Activated T-helper 9 cell treated with anti-CD3 and anti-CD28 coated beads, Interleukin-2, amount 50 U/mL, for 16 hours (primary cell): ENCODE measurements at regions not wholly inside any gene's neighbourhood (a gene's known extent, or its start where the extent isn't known, plus 50 kb on each side); places are given as distances from the start of the nearest gene placed in this dataset.

Experiments used
- DNase-seq: peaks from one replicate; pipeline ENCODE4 v3.0.0-alpha.2; 2020; ENCODE audit warnings: low read depth

- no peak for DNase-seq
Observed at GRCh38 chr14:22513066-22513812, 75.8 kb downstream of the DAD1 start.

DNA sequence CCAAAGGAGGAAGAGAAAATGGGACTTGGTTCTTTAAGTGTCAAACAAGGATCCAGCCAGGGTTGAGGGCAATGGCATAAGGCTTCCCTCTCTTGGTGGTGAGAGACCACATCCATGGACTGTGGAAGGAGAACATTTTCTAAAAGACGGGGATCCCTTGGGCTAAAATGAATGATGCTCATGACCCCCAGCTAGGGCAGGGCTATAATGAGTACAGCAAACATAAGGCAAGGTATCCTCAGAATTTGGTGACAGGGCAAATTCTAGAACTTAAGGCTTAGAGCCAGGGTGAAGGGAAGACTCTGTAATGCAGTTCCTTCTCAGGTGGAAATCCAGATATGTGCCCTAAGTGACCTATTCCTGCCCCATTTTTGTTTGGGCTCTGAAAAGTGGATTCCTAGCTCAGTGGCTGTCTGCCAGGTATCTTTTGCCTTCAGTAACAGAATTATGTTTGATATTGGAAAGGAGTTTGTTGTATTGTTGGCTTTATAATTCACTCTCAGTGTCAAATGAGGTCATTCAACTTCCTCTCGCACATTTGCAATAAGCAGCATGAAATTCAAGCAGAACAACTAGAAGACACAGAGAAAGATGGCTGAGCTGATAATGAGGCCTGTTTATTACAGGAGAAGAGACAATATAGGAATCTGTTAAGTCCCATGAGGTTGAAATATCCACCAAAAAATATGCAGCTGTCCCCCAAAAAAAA lies 76.8 kb downstream of the DAD1 start:
- no peak for DNase-seq

- DNase-seq, result no peak
Observed at GRCh38 chr14:22510527-22511110, 78.4 kb downstream of the DAD1 start.

- DNase-seq, result no peak
Observed at GRCh38 chr14:22509751-22510300, 79.2 kb downstream of the DAD1 start.

DNA sequence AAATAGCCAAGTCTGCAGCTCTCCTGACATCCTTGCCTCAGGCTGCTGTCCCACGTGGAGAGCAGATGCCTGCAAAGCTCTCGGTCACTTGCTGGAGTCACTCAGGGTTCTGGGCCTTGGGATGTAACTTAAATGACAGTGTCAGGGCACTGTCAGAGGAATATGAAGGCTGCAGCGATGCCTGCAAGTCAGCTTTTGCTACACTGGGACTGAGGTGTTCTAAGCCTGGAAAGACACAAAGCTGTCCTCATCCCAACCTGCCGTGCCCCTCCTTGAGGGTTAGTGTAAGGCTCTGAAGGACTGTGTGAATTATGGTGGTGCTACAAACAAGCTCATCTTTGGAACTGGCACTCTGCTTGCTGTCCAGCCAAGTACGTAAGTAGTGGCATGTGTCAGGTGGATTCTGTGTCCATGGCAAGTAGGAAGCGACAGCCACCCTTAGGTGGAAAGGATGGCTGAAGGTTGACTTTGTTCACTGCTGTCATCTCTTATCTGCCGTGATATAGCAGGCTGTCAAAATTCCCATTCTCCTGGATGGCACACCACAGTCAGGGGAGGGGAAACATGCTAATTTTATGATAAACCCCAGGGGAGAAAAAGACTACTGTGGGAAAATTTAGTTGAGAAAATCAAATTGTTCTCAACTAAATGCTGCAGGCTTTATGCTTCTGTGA lies 79.9 kb downstream of the DAD1 start:
- DNase-seq, result no peak

DNA sequence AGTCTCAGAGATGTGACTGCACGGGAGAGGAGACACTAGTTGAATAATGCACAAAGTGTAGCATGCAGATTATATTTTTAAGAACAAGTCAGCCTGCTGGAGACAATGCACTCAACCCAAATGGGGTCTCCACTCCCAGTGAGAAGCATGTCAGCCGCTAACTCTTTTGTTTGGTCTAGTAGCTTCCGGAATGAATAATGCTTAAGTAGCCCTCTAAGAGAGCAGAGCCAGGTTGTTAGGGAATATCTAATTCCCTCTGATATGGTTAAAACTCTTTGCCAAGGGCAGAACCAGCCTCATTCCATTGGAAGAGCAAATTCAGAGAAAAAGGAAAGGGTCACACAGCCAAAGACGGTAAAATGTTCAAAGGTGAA lies 80.4 kb downstream of the DAD1 start:
- no peak for DNase-seq

- DNase-seq, result no peak
Observed at GRCh38 chr14:22508150-22508457, 80.9 kb downstream of the DAD1 start.

- DNase-seq, result no peak
Observed at GRCh38 chr14:22506778-22507351, 82.2 kb downstream of the DAD1 start.

- DNase-seq, result no peak
Observed at GRCh38 chr14:22506378-22506710, 82.7 kb downstream of the DAD1 start.

- DNase-seq, result no peak
Observed at GRCh38 chr14:22505697-22506377, 83.2 kb downstream of the DAD1 start.

- no peak for DNase-seq
Observed at GRCh38 chr14:22505309-22505696, 83.7 kb downstream of the DAD1 start.

GRCh38 chr14:22502551-22502950 lies 86.5 kb downstream of the DAD1 start:
- DNase-seq, result no peak

DNA sequence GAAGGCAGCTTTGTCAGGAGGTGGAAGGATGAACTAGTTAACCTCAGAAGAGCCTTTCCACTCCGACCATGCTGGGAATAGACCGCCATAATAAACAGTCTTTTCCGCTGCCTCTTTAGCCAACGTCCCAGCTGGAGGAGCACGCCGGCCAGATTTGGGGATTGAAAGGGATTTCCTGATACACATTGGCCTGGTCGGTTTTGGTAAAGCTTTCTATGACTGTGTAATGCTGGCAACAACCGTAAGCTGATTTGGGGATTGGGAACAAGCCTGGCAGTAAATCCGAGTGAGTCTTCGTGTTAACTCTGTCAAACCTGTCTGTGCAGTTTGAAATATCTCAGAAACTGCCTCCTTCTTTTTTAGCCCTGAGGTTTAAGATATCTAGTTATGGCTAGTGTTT lies 87.0 kb downstream of the DAD1 start:
- DNase-seq, result no peak

DNA sequence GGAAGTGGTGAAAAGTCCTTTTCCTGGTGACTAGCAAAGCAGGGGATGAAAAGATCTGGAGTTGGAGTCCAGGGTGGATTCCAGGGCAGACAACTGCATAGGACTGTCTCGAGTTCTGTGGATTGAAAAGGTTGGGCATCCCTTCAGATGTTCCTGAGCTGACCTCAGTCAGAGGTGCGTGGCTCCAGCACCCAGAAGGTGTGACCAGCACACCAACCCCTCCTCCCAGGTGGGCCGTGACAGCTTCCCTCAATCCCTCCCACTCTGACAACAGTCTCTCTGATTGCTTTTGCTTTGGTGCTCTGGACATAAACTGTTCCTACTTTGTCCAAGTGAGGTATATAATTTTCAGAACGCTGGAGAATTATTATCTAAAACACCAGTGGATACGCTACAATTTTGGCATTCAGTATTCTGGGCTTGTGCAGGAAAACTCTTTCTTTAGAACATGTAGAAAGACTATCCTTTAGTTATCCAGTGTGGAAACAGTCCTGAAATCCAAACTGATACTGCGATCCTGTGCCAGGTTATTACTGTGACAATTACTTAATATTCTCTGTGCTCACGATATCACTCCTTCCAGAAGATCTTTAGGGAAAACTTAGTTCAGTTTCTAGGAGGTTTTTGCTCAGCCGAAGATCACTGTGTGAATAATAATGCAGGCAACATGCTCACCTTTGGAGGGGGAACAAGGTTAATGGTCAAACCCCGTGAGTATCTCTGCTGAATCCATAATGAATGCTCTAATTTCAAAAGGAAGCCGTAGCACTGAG lies 87.9 kb downstream of the DAD1 start:
- no peak for DNase-seq

DNA sequence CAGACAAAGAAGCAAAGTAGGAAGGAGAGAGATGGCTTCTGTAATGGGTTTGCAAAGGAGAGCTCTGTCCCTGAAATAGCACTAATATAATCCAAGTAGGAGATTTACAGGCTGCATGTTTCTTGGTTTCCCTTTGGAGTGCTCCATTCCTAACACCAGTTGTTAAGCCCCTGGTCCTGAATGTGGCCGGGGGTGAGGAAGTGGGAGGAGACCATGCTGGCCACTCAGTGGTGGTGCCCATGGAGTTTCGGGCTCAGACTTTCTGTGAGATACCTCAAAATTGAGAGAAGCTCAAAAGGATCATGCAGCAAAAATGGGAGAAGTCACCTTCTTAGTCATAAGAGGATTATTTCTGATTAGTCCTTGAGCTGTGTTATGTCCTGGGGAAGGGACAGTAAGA lies 88.5 kb downstream of the DAD1 start:
- DNase-seq, result no peak

DNA sequence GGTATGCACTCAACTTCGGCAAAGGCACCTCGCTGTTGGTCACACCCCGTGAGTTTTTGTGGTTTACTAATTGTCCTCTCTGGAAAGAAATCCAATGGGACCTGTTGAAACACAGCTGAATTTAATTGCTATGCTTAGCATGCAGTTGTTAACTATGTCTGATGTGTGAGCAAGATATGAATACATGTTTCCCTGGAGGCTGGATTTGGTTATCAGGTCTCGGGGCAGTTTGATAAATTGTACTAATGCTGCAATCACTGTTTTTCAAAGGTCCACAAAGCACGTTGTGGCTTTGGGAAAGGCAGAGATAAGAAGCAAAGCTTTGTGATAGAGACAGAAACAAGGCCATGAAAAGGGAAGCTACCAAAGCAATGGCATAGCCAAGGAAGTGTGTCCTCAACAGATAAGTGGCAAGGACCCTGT lies 91.3 kb downstream of the DAD1 start:
- no peak for DNase-seq

DNA sequence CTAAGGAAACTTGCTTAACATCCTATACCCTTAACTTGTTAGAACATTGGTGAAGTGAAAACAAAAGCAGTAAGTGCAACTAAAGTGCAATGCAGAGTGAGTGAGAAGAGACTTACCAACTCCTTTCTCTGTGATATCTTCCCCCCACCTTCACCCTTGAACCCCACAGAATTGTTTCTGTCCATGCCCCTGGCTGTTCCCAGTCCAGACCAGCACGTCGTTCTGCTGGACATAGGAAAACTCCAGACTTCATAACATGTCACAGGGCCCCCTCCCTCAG lies 91.9 kb downstream of the DAD1 start:
- no peak for DNase-seq

DNA sequence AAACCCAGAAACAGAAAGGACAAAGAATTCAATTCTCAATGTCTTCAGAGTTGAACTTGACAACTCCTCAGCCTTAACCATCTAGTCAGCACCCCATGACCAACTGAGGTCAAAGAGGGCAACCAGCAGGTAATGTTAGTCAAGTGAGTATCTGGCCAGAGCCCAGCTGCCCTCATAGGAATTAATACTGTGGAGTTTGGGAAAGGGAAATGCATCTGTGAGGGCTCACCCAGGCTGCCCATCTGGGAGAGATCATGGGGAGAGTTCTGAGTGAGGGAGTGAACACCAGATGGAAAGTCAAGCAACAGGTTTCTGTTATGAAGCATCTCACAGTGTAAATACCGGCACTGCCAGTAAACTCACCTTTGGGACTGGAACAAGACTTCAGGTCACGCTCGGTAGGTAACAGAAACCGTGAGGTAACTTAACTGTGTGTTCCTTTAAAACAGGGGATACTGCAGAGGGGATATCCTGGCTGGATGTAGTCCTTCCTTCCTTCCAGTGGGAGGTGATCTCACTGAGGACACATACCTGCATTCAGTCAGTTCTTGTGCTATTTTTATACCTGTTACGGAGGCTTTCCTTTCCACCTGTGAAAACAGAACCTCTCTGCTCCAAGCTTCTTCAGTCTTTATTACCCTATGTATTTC lies 94.4 kb downstream of the DAD1 start:
- DNase-seq, result no peak

GRCh38 chr14:22493753-22494152 lies 95.3 kb downstream of the DAD1 start:
- no peak for DNase-seq

GRCh38 chr14:22492622-22493542 lies 96.1 kb downstream of the DAD1 start:
- no peak for DNase-seq
